GM12865 (cell line): ENCODE measurements at regions not wholly inside any gene's neighbourhood (a gene's known extent, or its start where the extent isn't known, plus 50 kb on each side); places are given as distances from the start of the nearest gene placed in this dataset.

Source experiments
- DNase-seq: peaks from one replicate; pipeline ENCODE4 v3.0.0; 2010; ENCODE audit warnings: low read depth
- H3K4me3 ChIP-seq: 2 replicates; pipeline ENCODE4 v1.5.1; 2011; ENCODE audit warnings: mild to moderate bottlenecking, low read depth, low read length, control low read depth
- CTCF ChIP-seq: IDR thresholded peaks from 2 replicates; pipeline ENCODE4 v1.5.1; 2011; ENCODE audit warnings: low read length, control low read depth, low read depth, inconsistent platforms; ENCODE audit not compliant: insufficient read depth; ENCODE audit errors: missing control alignments

DNA sequence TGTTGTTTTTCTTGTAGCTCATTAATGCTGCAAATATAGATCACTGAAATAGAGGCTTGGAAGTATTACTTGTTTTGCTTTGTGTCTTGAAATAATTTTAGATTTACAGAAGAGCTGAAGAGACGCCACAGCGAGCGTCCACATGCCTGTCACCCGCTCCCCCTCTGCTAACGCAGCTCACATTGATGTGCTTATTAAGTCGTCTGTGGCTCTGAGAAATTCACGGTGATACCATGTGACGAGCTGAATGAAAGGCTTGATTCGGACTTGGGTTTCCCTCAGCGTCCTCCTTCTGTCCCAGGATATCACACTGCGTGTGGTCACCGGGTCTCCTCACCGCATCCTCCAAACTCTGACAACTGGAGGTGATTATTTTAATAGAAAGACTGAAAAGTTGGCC lies 365.4 kb downstream of the BRD1 start:
- DNase-seq: no peak
- no peak overlapping the region for H3K4me3 ChIP-seq
- no peak for TF ChIP-seq CTCF

DNA sequence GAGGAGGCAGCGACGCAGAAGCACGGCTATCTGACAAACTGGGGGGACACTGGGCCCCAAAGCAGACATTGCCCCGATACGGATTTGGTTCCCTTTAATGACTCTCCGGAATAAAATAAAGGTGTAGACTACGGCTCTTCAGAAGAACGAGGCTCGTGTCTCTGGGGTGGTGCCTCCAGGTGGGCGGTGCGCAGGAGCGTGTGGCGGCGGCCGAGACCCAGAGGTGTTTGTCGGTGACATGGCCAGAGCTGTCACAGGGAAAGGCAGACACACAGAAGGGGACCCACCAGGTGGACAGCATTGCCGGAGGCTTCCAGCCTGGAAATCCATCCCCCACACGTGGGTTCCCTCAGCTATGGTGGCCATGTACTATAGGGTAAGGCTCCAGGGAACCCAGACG lies 366.0 kb downstream of the BRD1 start:
- no peak for TF ChIP-seq CTCF

GRCh38 chr22:49460592-49461281 lies 366.9 kb downstream of the BRD1 start:
- no peak for TF ChIP-seq CTCF
- no peak for DNase-seq
- no peak overlapping the region for H3K4me3 ChIP-seq

More for the DNA sequence above, 366.0 kb downstream of the BRD1 start:
- DNase-seq: no peak
- no peak overlapping the region for H3K4me3 ChIP-seq

DNA sequence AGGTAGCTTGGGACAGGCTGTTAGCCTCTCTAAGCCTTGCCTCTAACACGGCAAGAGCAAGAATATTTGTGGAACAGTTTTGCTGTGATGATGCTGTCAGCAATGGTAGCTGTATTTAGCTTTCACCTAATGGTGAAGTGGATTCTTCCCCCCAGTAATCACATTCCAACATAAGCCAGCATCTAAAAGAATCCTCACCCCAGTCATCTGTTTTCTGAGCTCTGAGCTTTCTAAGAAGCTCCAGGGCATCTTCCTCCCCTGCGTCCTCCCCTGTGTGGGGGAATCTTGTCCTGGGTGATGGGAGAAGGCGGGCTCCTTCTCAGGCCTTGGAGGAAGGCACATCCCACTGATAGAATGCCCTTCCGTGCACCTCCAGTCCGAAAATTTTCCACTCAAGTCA lies 367.6 kb downstream of the BRD1 start:
- DNase-seq: no peak
- no peak for TF ChIP-seq CTCF
- H3K4me3 ChIP-seq: no peak overlapping the region

GRCh38 chr22:49458708-49459099 lies 369.0 kb downstream of the BRD1 start:
- TF ChIP-seq CTCF: no peak
- no peak for DNase-seq
- H3K4me3 ChIP-seq: no peak overlapping the region

- TF ChIP-seq CTCF: no peak
- H3K4me3 ChIP-seq: no peak overlapping the region
- no peak for DNase-seq
These were observed 369.5 kb downstream of the BRD1 start for GRCh38 chr22:49457946-49458707.
